Thyroid gland (tissue), 4 donors: ENCODE measurements at regions not wholly inside any gene's neighbourhood (a gene's known extent, or its start where the extent isn't known, plus 50 kb on each side); places are given as distances from the start of the nearest gene placed in this dataset.

Experiments used
- CTCF ChIP-seq, 6 experiments: fragments of 200-600 bp in 3 of 6; fragments of 450-650 bp in 3 of 6; sonication (generic) in 3 of 6; IDR thresholded peaks; one replicate each; pipeline ENCODE4 v1.5.1; 2016 to 2019; ENCODE audit warnings: antibody characterized with exemption in 6 of 6, mild to moderate bottlenecking in 2 of 6, inconsistent platforms in 1 of 6, moderate library complexity in 1 of 6
- POLR2A ChIP-seq, 2 donors: fragments of 450-650 bp; IDR thresholded peaks; one replicate each; pipeline ENCODE4 v1.6.1; 2017; ENCODE audit warnings: antibody characterized with exemption in 2 of 2, mild to moderate bottlenecking in 2 of 2, moderate library complexity in 1 of 2

GRCh38 chr21:28213261-28213660 lies 779.4 kb downstream of the LTN1 start:
- TF ChIP-seq CTCF (IDR thresholded peaks at IDR 0.05) = no peak
- no peak for TF ChIP-seq POLR2A (IDR thresholded peaks at IDR 0.05)
